IMR-90 (cell line): ENCODE measurements at regions not wholly inside any gene's neighbourhood (a gene's known extent, or its start where the extent isn't known, plus 50 kb on each side); places are given as distances from the start of the nearest gene placed in this dataset.

Experiments used
- ATAC-seq: fragments of 200-7000 bp; cut with Tn5 transposase; 2 replicates; pipeline ENCODE4 v1.9.1; 2020; ENCODE audit warnings: low read depth, mild to moderate bottlenecking, moderate library complexity
- BruUV-seq: library from RNA; stranded (reverse); fragments of 400-500 nt; replicated peaks from 2 replicates; lab custom pipeline; 2021; lab: Mats Ljungman, UMichigan
- CTCF ChIA-PET: fragments of 300-600 bp; formaldehyde crosslinking; extraction: SDS; loops from one replicate; lab custom pipeline; 2021; ENCODE audit warnings: antibody characterized with exemption; lab: Yijun Ruan, JAX
- POLR2A ChIA-PET: fragments of 300-600 bp; sonication (Branson Sonifier 250); formaldehyde crosslinking; loops from one replicate; lab custom pipeline; 2022; ENCODE audit warnings: antibody characterized with exemption; ENCODE audit not compliant: unreplicated experiment; lab: Charles Lee
- DNase-seq: peaks from one replicate; pipeline ENCODE4 v3.0.0; 2013
- H2AFZ ChIP-seq: replicated peaks from 2 replicates; pipeline ENCODE3; 2013; ENCODE audit warnings: low read length, mild to moderate bottlenecking; ENCODE audit not compliant: poor library complexity
- H2AK5ac ChIP-seq: 2 replicates; pipeline ENCODE4 v1.6.1; 2013; ENCODE audit warnings: low read depth, low read length, inconsistent platforms
- H2AK9ac ChIP-seq: replicated peaks from 2 replicates; pipeline ENCODE3; 2013; ENCODE audit warnings: mild to moderate bottlenecking, low read depth, low read length, moderate library complexity; ENCODE audit not compliant: poor library complexity
- H2BK120ac ChIP-seq: 2 replicates; pipeline ENCODE4 v1.6.1; 2013; ENCODE audit warnings: low read depth, low read length, inconsistent platforms
- H2BK15ac ChIP-seq: 3 replicates; pipeline ENCODE4 v1.6.1; 2013; ENCODE audit warnings: low read depth, low read length, inconsistent platforms
- H2BK20ac ChIP-seq: 2 replicates; pipeline ENCODE4 v1.6.1; 2013; ENCODE audit warnings: low read depth, mild to moderate bottlenecking, inconsistent platforms, low read length, moderate library complexity
- H2BK5ac ChIP-seq: 2 replicates; pipeline ENCODE4 v1.6.1; 2013; ENCODE audit warnings: mild to moderate bottlenecking, low read depth, low read length, inconsistent platforms; ENCODE audit not compliant: poor library complexity, severe bottlenecking
- H3K14ac ChIP-seq: replicated peaks from 2 replicates; pipeline ENCODE4 v1.6.1; 2013; ENCODE audit warnings: low read depth, low read length, inconsistent platforms
- H3K18ac ChIP-seq: 2 replicates; pipeline ENCODE4 v1.6.1; 2013; ENCODE audit warnings: low read depth, low read length, control low read depth
- H3K23ac ChIP-seq: 2 replicates; pipeline ENCODE4 v1.6.1; 2013; ENCODE audit warnings: low read depth, low read length, inconsistent platforms
- H3K27ac ChIP-seq: 2 replicates; pipeline ENCODE4 v1.5.1; 2013; ENCODE audit warnings: mild to moderate bottlenecking, control low read depth, low read length; ENCODE audit not compliant: insufficient read depth
- H3K27me3 ChIP-seq: 2 replicates; pipeline ENCODE4 v1.6.1; 2013; ENCODE audit warnings: low read length; ENCODE audit not compliant: control insufficient read depth, insufficient read depth
- H3K36me3 ChIP-seq: 2 replicates; pipeline ENCODE4 v1.6.1; 2013; ENCODE audit warnings: low read length, mixed read lengths; ENCODE audit not compliant: control insufficient read depth, insufficient read depth
- H3K4ac ChIP-seq: 2 replicates; pipeline ENCODE4 v1.6.1; 2013; ENCODE audit warnings: low read depth, low read length, inconsistent platforms
- H3K4me1 ChIP-seq: 2 replicates; pipeline ENCODE4 v1.6.1; 2013; ENCODE audit warnings: low read length, mixed read lengths; ENCODE audit not compliant: control insufficient read depth, insufficient read depth
- H3K4me2 ChIP-seq: 2 replicates; pipeline ENCODE4 v1.6.1; 2013; ENCODE audit warnings: low read depth, mild to moderate bottlenecking, control low read depth, low read length, moderate library complexity
- H3K4me3 ChIP-seq: 2 replicates; pipeline ENCODE4 v1.5.1; 2013; ENCODE audit warnings: low read depth, mild to moderate bottlenecking, control low read depth, low read length, moderate library complexity; ENCODE audit not compliant: insufficient read depth
- H3K56ac ChIP-seq: 2 replicates; pipeline ENCODE4 v1.6.1; 2013; ENCODE audit warnings: low read length, inconsistent platforms; ENCODE audit not compliant: insufficient read depth; ENCODE audit errors: extremely low read depth
- H3K79me1 ChIP-seq, 2 experiments: 2 replicates each; pipeline ENCODE4 v1.6.1; 2013; ENCODE audit warnings: low read length in 2 of 2, inconsistent platforms in 1 of 2, low read depth in 1 of 2
- H3K9ac ChIP-seq: 2 replicates; pipeline ENCODE4 v1.6.1; 2013; ENCODE audit warnings: low read depth, low read length, control low read depth
- H3K9me1 ChIP-seq: 2 replicates; pipeline ENCODE4 v1.6.1; 2013; ENCODE audit warnings: low read length, inconsistent platforms; ENCODE audit not compliant: insufficient read depth
- H3K9me3 ChIP-seq: 2 replicates; pipeline ENCODE4 v1.6.1; 2013; ENCODE audit warnings: low read length; ENCODE audit not compliant: control insufficient read depth, insufficient read depth
- H4K20me1 ChIP-seq: 2 replicates; pipeline ENCODE4 v1.6.1; 2013; ENCODE audit warnings: low read length, inconsistent platforms; ENCODE audit not compliant: insufficient read depth
- H4K5ac ChIP-seq: 2 replicates; pipeline ENCODE4 v1.6.1; 2013; ENCODE audit warnings: mild to moderate bottlenecking, low read depth, low read length, control low read depth
- H4K8ac ChIP-seq, 2 experiments: 2 replicates each; pipeline ENCODE4 v1.6.1; 2013; ENCODE audit warnings: low read depth in 2 of 2, low read length in 2 of 2, control low read depth in 1 of 2, inconsistent platforms in 1 of 2
- H4K91ac ChIP-seq: 2 replicates; pipeline ENCODE4 v1.6.1; 2013; ENCODE audit warnings: low read depth, low read length, inconsistent platforms; ENCODE audit not compliant: insufficient read depth
- BHLHE40 ChIP-seq: fragments of 150-350 bp; IDR thresholded peaks from 2 replicates; pipeline ENCODE4 v1.6.1; 2016; ENCODE audit warnings: mild to moderate bottlenecking, low read depth, low read length
- CEBPB ChIP-seq: IDR thresholded peaks from 2 replicates; pipeline ENCODE4 v1.6.1; 2012; ENCODE audit warnings: low read depth, low read length, improper control_type of control experiment
- CHD1 ChIP-seq: IDR thresholded peaks from 2 replicates; pipeline ENCODE4 v1.6.1; 2012; ENCODE audit warnings: low read depth, low read length, improper control_type of control experiment
- CTCF ChIP-seq: conservative IDR thresholded peaks from 2 replicates; pipeline ENCODE4 v1.5.1; 2012; ENCODE audit warnings: mild to moderate bottlenecking, low read depth, low read length, improper control_type of control experiment
- ELK1 ChIP-seq: fragments of 150-350 bp; IDR thresholded peaks from 2 replicates; pipeline ENCODE4 v1.6.1; 2016; ENCODE audit warnings: low read depth, mild to moderate bottlenecking, low read length, moderate library complexity, borderline replicate concordance
- FOS ChIP-seq: fragments of 150-350 bp; IDR thresholded peaks from 2 replicates; pipeline ENCODE4 v1.6.1; 2016; ENCODE audit warnings: low read depth, low read length
- MAFK ChIP-seq: IDR thresholded peaks from 2 replicates; pipeline ENCODE4 v1.6.1; 2012; ENCODE audit warnings: low read depth, low read length, improper control_type of control experiment
- MAZ ChIP-seq: IDR thresholded peaks from 2 replicates; pipeline ENCODE4 v1.6.1; 2012; ENCODE audit warnings: low read depth, mild to moderate bottlenecking, low read length, improper control_type of control experiment, moderate library complexity, borderline replicate concordance
- NFE2L2 ChIP-seq: fragments of 150-350 bp; IDR thresholded peaks from 2 replicates; pipeline ENCODE4 v1.6.1; 2016; ENCODE audit warnings: low read depth, mild to moderate bottlenecking, low read length
- POLR2A ChIP-seq: IDR thresholded peaks from 2 replicates; pipeline ENCODE4 v1.6.1; 2012; ENCODE audit warnings: mild to moderate bottlenecking, low read depth, low read length
- RAD21 ChIP-seq: IDR thresholded peaks from 2 replicates; pipeline ENCODE4 v1.6.1; 2012; ENCODE audit warnings: low read length, improper control_type of control experiment
- RCOR1 ChIP-seq: IDR thresholded peaks from 2 replicates; pipeline ENCODE4 v1.6.1; 2012; ENCODE audit warnings: mild to moderate bottlenecking, low read length, improper control_type of control experiment; ENCODE audit not compliant: insufficient replicate concordance
- RFX5 ChIP-seq: IDR thresholded peaks from 2 replicates; pipeline ENCODE4 v1.8.0; 2012; ENCODE audit warnings: low read depth, mild to moderate bottlenecking, low read length, moderate library complexity
- WGBS, 2 experiments: methylation state at CpG; one replicate each; pipeline versions ENCODE4 v1.1.5 to v1.1.7; 2013; ENCODE audit warnings: missing lambda C conversion rate in 2 of 2; ENCODE audit not compliant: insufficient read length in 1 of 2; ENCODE audit errors: extremely low coverage in 2 of 2; 5-methylcytosine and 5-hydroxymethylcytosine counted together
- dilution Hi-C: fragments of 300-500 bp; cut with HindIII; formaldehyde crosslinking; loops from one replicate; pipeline ENCODE4 v1.14.3; 2018; ENCODE audit warnings: low sequenced_read_pairs; ENCODE audit not compliant: unreplicated experiment
- in situ Hi-C: fragments of 300-500 bp; cut with MboI; formaldehyde crosslinking; loops from 3 replicates; pipeline ENCODE4 v1.14.3; 2019; ENCODE audit warnings: low sequenced_read_pairs, inconsistent platforms, mixed read lengths
- intact Hi-C: fragments of 100-400 bp; cut with micrococcal nuclease; formaldehyde crosslinking; loops from 2 replicates; pipeline ENCODE4 v1.10.0; 2022

- H2BK120ac ChIP-seq = no peak overlapping the region
Measured at GRCh38 chr6:149176971-149177667, 140.4 kb upstream of the TAB2 start.

More at GRCh38 chr6:149176971-149177667, 140.4 kb upstream of the TAB2 start:
- dilution Hi-C loops (no loop called here), in situ Hi-C loops (no loop called here), intact Hi-C loops (no loop called here)
- WGBS, 2 experiments = 40% methylated on average over 1 of the region's 8 CpGs; no CpG with 5 or more reads in 1 of the 2 experiments
- Histone ChIP-seq H3K9me3 (peaks cover 2% of the 10 kb centered on the region; the same call in 1 of the 2 replicates), H2AK5ac (no peak overlapping the region), H3K9me1 (no peaks in the 10 kb centered on the region), H3K36me3 (no peaks in the 10 kb centered on the region), H3K14ac (no peak overlapping the region), H3K4ac (no peak overlapping the region), H3K79me1 (no peaks in the 10 kb centered on the region), H3K9ac (no peak overlapping the region), H4K91ac (no peak overlapping the region), H3K23ac (no peak overlapping the region), H3K56ac (no peak overlapping the region), H3K18ac (no peak overlapping the region), H2BK15ac (no peak overlapping the region), H4K20me1 (no peaks in the 10 kb centered on the region), H3K27me3 (peaks cover 17% of the 10 kb centered on the region), H3K4me2 (no peak overlapping the region), H2BK5ac (no peak overlapping the region), H2AFZ (no peak overlapping the region), H2BK20ac (no peak overlapping the region), H4K8ac (no peak overlapping the region), H3K27ac (no peak overlapping the region), H3K4me3 (no peak overlapping the region), H3K4me1 (no peaks in the 10 kb centered on the region), H2AK9ac (no peak overlapping the region), H4K5ac (no peak overlapping the region)
- POLR2A ChIA-PET = no interaction called here
- BruUV-seq = no TSS peak
- no peak for ATAC-seq
- no peak for DNase-seq
- CTCF ChIA-PET = no interaction called here
- TF ChIP-seq CTCF (no peak), ELK1 (no peak), MAZ (no peak), POLR2A (no peak), CEBPB (no peak), RAD21 (no peak), RCOR1 (no peak), FOS (no peak), BHLHE40 (no peak), RFX5 (no peak), MAFK (no peak), NFE2L2 (no peak), CHD1 (no peak)
